Suprapubic skin (tissue), 4 donors: ENCODE measurements at regions not wholly inside any gene's neighbourhood (a gene's known extent, or its start where the extent isn't known, plus 50 kb on each side); places are given as distances from the start of the nearest gene placed in this dataset.
A peak's percentile ranks its signal among the peaks of the same experiment; 100 is the strongest.

Experiments
- DNase-seq, 2 donors: peaks; one replicate each; pipeline ENCODE4 v3.0.0-alpha.2; 2019; ENCODE audit warnings: low spot score in 2 of 2
- H3K27ac ChIP-seq: fragments of 200-600 bp; sonication (generic); one replicate; pipeline ENCODE4 v1.5.1; 2019
- H3K27me3 ChIP-seq: fragments of 200-600 bp; sonication (generic); one replicate; pipeline ENCODE4 v1.5.1; 2019
- H3K36me3 ChIP-seq: fragments of 200-600 bp; sonication (generic); one replicate; pipeline ENCODE4 v1.5.1; 2019
- H3K4me1 ChIP-seq: fragments of 200-600 bp; sonication (generic); one replicate; pipeline ENCODE4 v1.5.1; 2019
- H3K4me3 ChIP-seq: fragments of 200-600 bp; sonication (generic); one replicate; pipeline ENCODE4 v1.5.1; 2019; ENCODE audit warnings: mild to moderate bottlenecking
- H3K9me3 ChIP-seq: fragments of 200-600 bp; sonication (generic); one replicate; pipeline ENCODE4 v1.5.1; 2019
- EP300 ChIP-seq: sonication (generic); formaldehyde crosslinking; IDR thresholded peaks from one replicate; pipeline ENCODE4 v1.6.1; 2017; ENCODE audit warnings: antibody characterized with exemption
- POLR2A ChIP-seq, 2 donors: fragments of 450-650 bp; IDR thresholded peaks; one replicate each; pipeline ENCODE4 v1.6.1; 2017; ENCODE audit warnings: antibody characterized with exemption in 2 of 2, mild to moderate bottlenecking in 2 of 2, moderate library complexity in 2 of 2
- POLR2AphosphoS5 ChIP-seq, 3 donors: sonication (generic); formaldehyde crosslinking; IDR thresholded peaks; one replicate each; pipeline ENCODE4 v1.6.1; 2017; ENCODE audit warnings: antibody characterized with exemption in 3 of 3
- WGBS: methylation state at CpG from one replicate; pipeline ENCODE4 v1.1.5; 2018; 5-methylcytosine and 5-hydroxymethylcytosine counted together
- TF ChIP-seq, protein P1 (sequence below), 2 donors: fragments of 200-600 bp in 1 of 2; fragments of 450-650 bp in 1 of 2; sonication (generic) in 1 of 2; IDR thresholded peaks; one replicate each; pipeline ENCODE4 v1.5.1; 2016 to 2019; ENCODE audit warnings: antibody characterized with exemption in 2 of 2, mild to moderate bottlenecking in 1 of 2, moderate library complexity in 1 of 2

DNA sequence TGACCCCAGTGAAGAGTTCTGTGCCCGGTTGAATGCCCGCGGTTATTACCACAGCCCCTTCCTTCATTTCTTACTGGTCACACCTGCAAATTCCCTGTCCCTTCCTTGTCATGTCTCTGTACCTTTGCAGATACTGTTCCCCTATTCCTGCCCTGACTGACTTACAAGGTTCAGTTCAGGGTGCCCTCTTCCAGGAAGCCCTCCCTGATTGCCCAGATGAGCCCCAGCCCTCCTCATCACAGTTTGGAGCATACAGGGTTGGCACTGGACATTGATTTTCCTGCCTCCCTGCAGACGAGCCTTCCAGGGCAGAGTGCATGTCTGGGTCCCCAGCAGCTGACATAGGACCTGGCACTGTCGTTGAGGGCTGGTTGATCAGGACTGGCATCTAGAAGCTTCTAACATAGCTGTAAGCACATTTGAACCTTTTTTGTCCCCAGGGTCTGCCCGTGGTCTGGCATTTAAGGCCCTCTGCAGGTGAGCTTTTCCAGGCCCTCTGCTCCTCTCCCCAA is 70.4 kb upstream of the SHISAL1 start:
- TF ChIP-seq, protein P1, sequence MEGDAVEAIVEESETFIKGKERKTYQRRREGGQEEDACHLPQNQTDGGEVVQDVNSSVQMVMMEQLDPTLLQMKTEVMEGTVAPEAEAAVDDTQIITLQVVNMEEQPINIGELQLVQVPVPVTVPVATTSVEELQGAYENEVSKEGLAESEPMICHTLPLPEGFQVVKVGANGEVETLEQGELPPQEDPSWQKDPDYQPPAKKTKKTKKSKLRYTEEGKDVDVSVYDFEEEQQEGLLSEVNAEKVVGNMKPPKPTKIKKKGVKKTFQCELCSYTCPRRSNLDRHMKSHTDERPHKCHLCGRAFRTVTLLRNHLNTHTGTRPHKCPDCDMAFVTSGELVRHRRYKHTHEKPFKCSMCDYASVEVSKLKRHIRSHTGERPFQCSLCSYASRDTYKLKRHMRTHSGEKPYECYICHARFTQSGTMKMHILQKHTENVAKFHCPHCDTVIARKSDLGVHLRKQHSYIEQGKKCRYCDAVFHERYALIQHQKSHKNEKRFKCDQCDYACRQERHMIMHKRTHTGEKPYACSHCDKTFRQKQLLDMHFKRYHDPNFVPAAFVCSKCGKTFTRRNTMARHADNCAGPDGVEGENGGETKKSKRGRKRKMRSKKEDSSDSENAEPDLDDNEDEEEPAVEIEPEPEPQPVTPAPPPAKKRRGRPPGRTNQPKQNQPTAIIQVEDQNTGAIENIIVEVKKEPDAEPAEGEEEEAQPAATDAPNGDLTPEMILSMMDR (IDR thresholded peaks at IDR 0.05): no peak
- TF ChIP-seq POLR2AphosphoS5 (IDR thresholded peaks at IDR 0.05) (no peak), EP300 (no peak)
- no peaks in the 10 kb centered on the region for H3K9me3 ChIP-seq
- H3K27ac ChIP-seq: no peak overlapping the region
- peak in 1 of 2 donors; percentile 24 for DNase-seq
- peaks cover 44% of the 10 kb centered on the region for H3K27me3 ChIP-seq
- 74% methylated on average over 6 of the region's 6 CpGs for WGBS
- H3K36me3 ChIP-seq: no peaks in the 10 kb centered on the region
- H3K4me1 ChIP-seq: no peaks in the 10 kb centered on the region
- no peak overlapping the region for H3K4me3 ChIP-seq

DNA sequence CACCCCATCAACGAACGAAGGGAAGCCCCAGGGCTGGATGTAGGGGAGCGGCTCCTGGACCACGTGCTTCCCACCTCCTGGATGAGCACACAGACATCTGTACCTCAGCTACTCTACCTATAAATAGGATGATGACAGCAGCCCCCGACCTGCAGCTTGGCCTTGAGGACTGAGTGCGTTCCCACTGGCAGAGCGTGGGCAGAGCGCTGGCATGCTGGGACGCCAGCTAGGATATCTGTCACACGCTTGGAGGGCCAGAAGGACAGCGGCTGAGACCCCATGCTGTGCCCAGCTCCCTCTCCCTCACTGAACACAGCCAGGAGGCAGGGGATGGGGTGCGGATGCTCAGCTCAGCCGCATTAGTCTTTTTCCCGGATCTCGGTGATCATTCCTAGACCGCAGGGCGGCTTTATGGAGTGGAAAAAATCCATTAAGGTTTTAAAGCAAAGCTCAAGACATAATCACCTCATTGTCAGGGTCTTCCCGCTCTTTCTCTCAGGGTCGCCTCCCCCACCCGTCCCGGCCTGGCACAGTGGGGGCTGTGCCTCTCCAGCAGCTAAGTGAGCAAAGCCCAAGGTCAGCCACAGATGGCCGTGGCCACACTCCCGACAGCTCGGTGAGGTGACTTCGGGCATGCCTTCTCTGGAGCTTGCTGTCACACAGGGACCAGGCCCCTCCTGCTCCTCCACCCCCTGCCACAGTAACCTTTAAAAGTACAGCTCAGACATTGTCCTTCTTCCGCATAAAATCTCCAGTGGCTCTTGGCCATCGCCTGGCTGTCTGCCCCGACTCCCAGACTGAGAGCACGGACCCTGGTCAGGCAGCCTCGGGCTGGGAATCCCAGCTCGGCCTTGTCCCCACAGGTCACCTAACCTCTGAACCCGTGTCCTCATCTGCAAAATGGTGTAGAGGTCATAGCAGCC is 69.6 kb upstream of the SHISAL1 start:
- 89% methylated on average over 28 of the region's 32 CpGs for WGBS
- peaks cover 36% of the 10 kb centered on the region for H3K27me3 ChIP-seq
- H3K4me1 ChIP-seq: no peaks in the 10 kb centered on the region
- DNase-seq: peak in 1 of 2 donors; percentile 44
- no peak overlapping the region for H3K4me3 ChIP-seq
- no peaks in the 10 kb centered on the region for H3K36me3 ChIP-seq
- H3K27ac ChIP-seq: no peak overlapping the region
- no peaks in the 10 kb centered on the region for H3K9me3 ChIP-seq
- no peak for TF ChIP-seq EP300
- no peak for TF ChIP-seq POLR2A (IDR thresholded peaks at IDR 0.05)
- TF ChIP-seq POLR2AphosphoS5 (IDR thresholded peaks at IDR 0.05): no peak
- TF ChIP-seq, protein P1 (IDR thresholded peaks at IDR 0.05): no peak

GRCh38 chr22:44381761-44382115 is 69.0 kb upstream of the SHISAL1 start:
- WGBS: 78% methylated on average over 3 of the region's 3 CpGs
- Histone ChIP-seq H3K27ac (no peak overlapping the region), H3K27me3 (peaks cover 33% of the 10 kb centered on the region), H3K36me3 (no peaks in the 10 kb centered on the region), H3K4me3 (no peak overlapping the region), H3K4me1 (no peaks in the 10 kb centered on the region), H3K9me3 (no peaks in the 10 kb centered on the region)
- peak in 1 of 2 donors; percentile 25 for DNase-seq
- TF ChIP-seq POLR2A (IDR thresholded peaks at IDR 0.05): no peak
- no peak for TF ChIP-seq POLR2AphosphoS5 (IDR thresholded peaks at IDR 0.05)
- TF ChIP-seq, protein P1 (IDR thresholded peaks at IDR 0.05): no peak
- TF ChIP-seq EP300: no peak

- DNase-seq: peak in 1 of 2 donors; percentile 19
- TF ChIP-seq, protein P1 (IDR thresholded peaks at IDR 0.05): no peak
- TF ChIP-seq EP300 (no peak), POLR2AphosphoS5 (IDR thresholded peaks at IDR 0.05) (no peak), POLR2A (IDR thresholded peaks at IDR 0.05) (no peak)
- H3K27me3 ChIP-seq: peaks cover 30% of the 10 kb centered on the region
- H3K27ac ChIP-seq: no peak overlapping the region
- no peaks in the 10 kb centered on the region for H3K36me3 ChIP-seq
- no peaks in the 10 kb centered on the region for H3K9me3 ChIP-seq
- WGBS: 37% methylated on average over 6 of the region's 15 CpGs
- no peak overlapping the region for H3K4me3 ChIP-seq
- no peaks in the 10 kb centered on the region for H3K4me1 ChIP-seq
These were observed 68.2 kb upstream of the SHISAL1 start for GRCh38 chr22:44380756-44381486.
